CD4-positive, alpha-beta T cell (primary cell): ENCODE measurements at regions not wholly inside any gene's neighbourhood (a gene's known extent, or its start where the extent isn't known, plus 50 kb on each side); places are given as distances from the start of the nearest gene placed in this dataset.

Experiments used
- ATAC-seq: fragments of 200-7000 bp; cut with Tn5 transposase; one replicate; pipeline ENCODE4 v1.10.0; 2022; ENCODE audit warnings: mild to moderate bottlenecking; ENCODE audit not compliant: poor library complexity
- CTCF ChIA-PET: fragments of 350-600 bp; sonication (Branson Sonifier 250); formaldehyde crosslinking; loops from one replicate; lab custom pipeline; 2021; ENCODE audit warnings: antibody characterized with exemption, inconsistent platforms; lab: Charles Lee
- POLR2A ChIA-PET: fragments of 350-600 bp; sonication (Branson Sonifier 250); formaldehyde crosslinking; loops from one replicate; lab custom pipeline; 2021; ENCODE audit warnings: antibody characterized with exemption, inconsistent platforms; lab: Charles Lee
- DNase-seq, 14 experiments: peaks; one replicate each; pipeline ENCODE4 v3.0.0-alpha.2; 2013 to 2020; ENCODE audit warnings: mixed read lengths in 2 of 14
- H3K27ac ChIP-seq, 2 donors: one replicate each; pipeline versions ENCODE4 v1.5.1 to v1.7.0; 2013; ENCODE audit warnings: low read length in 2 of 2, low read depth in 1 of 2, mild to moderate bottlenecking in 1 of 2
- H3K27me3 ChIP-seq, 2 experiments: 1 replicate in 1 of 2; 2 replicates in 1 of 2; pipeline versions ENCODE4 v1.6.1 to v1.7.0; 2013; ENCODE audit warnings: low read length in 2 of 2, control low read depth in 1 of 2, mild to moderate bottlenecking in 1 of 2, moderate library complexity in 1 of 2; ENCODE audit not compliant: insufficient read depth in 2 of 2, control insufficient read depth in 1 of 2
- H3K36me3 ChIP-seq: one replicate; pipeline ENCODE4 v1.6.1; 2013; ENCODE audit warnings: low read length, control low read depth; ENCODE audit not compliant: insufficient read depth
- H3K4me1 ChIP-seq: one replicate; pipeline ENCODE4 v1.6.1; 2013; ENCODE audit warnings: low read length, control low read depth; ENCODE audit not compliant: insufficient read depth
- H3K4me3 ChIP-seq: one replicate; pipeline ENCODE4 v1.5.1; 2013; ENCODE audit warnings: mild to moderate bottlenecking, low read length, moderate library complexity
- H3K9me3 ChIP-seq, 2 experiments: 1 replicate in 1 of 2; 2 replicates in 1 of 2; pipeline versions ENCODE4 v1.6.1 to v1.7.0; 2013; ENCODE audit warnings: low read length in 2 of 2, mild to moderate bottlenecking in 2 of 2, control low read depth in 1 of 2, moderate library complexity in 1 of 2; ENCODE audit not compliant: control insufficient read depth in 1 of 2, insufficient read depth in 1 of 2
- H3K27ac Mint-ChIP-seq: one replicate; pipeline ENCODE4 v1.8.0; 2020; ENCODE audit warnings: mixed read lengths
- H3K27me3 Mint-ChIP-seq: one replicate; pipeline ENCODE4 v1.8.0; 2021; ENCODE audit warnings: mixed read lengths
- H3K36me3 Mint-ChIP-seq: one replicate; pipeline ENCODE4 v1.8.0; 2021; ENCODE audit warnings: low read depth, mixed read lengths
- H3K4me1 Mint-ChIP-seq: one replicate; pipeline ENCODE4 v1.8.0; 2021; ENCODE audit warnings: low read depth, mixed read lengths
- H3K4me3 Mint-ChIP-seq: one replicate; pipeline ENCODE4 v1.8.0; 2020; ENCODE audit warnings: mild to moderate bottlenecking, mixed read lengths
- H3K9me3 Mint-ChIP-seq: one replicate; pipeline ENCODE4 v1.8.0; 2020; ENCODE audit warnings: mixed read lengths
- intact Hi-C, 2 experiments: fragments of 100-400 bp; cut with DNase I in 1 of 2; cut with micrococcal nuclease in 1 of 2; formaldehyde crosslinking; loops; one replicate each; pipeline versions ENCODE4 v1.15.1 to v1.9.0; 2023 to 2025; cut with DNase I, micrococcal nuclease
- TF ChIP-seq, protein P1 (sequence below): fragments of 200-600 bp; IDR thresholded peaks from one replicate; pipeline ENCODE4 v1.8.0; 2022; ENCODE audit warnings: antibody characterized with exemption, mild to moderate bottlenecking

DNA sequence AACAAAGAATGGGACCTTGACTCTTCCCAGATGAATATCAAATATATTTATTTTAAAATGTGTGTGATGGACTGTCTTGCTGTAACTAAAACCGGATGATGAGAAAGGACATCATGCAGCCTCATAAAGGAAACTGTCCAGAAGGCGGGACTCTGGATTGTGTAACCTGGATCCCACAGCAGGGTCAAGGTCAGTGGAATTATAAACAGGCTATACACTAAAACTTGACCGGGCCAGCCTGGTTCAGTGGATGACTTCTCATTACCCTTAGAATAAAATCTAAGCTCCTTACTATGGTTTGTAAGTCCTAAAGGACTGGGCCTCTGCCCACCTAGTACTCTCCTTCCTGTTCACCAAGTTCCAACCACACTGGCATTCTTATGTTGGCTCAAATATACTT is 280.3 kb downstream of the ELAVL2 start:
- Mint-ChIP-seq H3K27me3 (no peaks in the 10 kb centered on the region), H3K9me3 (peaks cover 10% of the 10 kb centered on the region), H3K27ac (no peak overlapping the region), H3K4me1 (no peaks in the 10 kb centered on the region), H3K36me3 (no peaks in the 10 kb centered on the region), H3K4me3 (no peak overlapping the region)
- no peak overlapping the region for H3K27ac ChIP-seq
- intact Hi-C loops: no loop called here
- CTCF ChIA-PET: no interaction called here
- POLR2A ChIA-PET: no interaction called here
- H3K9me3 ChIP-seq: peaks cover 0 to 3% of the 10 kb centered on the region in 2 experiments
- no peaks in the 10 kb centered on the region for H3K36me3 ChIP-seq
- no peaks in the 10 kb centered on the region for H3K4me1 ChIP-seq
- DNase-seq (no peak), ATAC-seq (no peak)
- no peaks in the 10 kb centered on the region for H3K27me3 ChIP-seq
- TF ChIP-seq, protein P1, sequence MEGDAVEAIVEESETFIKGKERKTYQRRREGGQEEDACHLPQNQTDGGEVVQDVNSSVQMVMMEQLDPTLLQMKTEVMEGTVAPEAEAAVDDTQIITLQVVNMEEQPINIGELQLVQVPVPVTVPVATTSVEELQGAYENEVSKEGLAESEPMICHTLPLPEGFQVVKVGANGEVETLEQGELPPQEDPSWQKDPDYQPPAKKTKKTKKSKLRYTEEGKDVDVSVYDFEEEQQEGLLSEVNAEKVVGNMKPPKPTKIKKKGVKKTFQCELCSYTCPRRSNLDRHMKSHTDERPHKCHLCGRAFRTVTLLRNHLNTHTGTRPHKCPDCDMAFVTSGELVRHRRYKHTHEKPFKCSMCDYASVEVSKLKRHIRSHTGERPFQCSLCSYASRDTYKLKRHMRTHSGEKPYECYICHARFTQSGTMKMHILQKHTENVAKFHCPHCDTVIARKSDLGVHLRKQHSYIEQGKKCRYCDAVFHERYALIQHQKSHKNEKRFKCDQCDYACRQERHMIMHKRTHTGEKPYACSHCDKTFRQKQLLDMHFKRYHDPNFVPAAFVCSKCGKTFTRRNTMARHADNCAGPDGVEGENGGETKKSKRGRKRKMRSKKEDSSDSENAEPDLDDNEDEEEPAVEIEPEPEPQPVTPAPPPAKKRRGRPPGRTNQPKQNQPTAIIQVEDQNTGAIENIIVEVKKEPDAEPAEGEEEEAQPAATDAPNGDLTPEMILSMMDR: no peak
- no peak overlapping the region for H3K4me3 ChIP-seq

DNA sequence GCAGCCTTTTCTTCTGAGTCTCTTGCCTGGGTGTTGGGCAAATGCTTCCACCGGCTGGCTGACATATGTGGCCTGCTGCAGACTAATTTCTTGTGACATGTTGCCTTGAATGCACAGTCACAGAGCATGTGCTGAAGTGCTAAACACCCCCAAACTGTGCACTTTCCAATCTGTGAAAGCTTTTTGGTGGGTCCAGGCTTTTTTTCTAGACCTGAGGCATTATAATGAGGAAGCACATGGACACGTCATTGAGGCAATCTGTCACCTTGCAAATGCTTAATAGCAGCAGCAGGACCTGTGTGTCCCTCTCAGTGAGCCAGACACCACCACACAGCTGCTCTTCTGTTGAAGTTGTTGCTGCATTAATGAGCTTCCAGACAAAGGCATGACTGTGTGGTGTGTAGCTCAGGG is 274.7 kb downstream of the ELAVL2 start:
- Mint-ChIP-seq H3K27ac (no peak overlapping the region), H3K4me3 (no peak overlapping the region), H3K9me3 (peaks cover 5% of the 10 kb centered on the region), H3K36me3 (no peaks in the 10 kb centered on the region), H3K27me3 (no peaks in the 10 kb centered on the region), H3K4me1 (no peaks in the 10 kb centered on the region)
- no peak overlapping the region for H3K4me3 ChIP-seq
- H3K9me3 ChIP-seq: peaks cover under 1 to 5% of the 10 kb centered on the region in 2 experiments
- intact Hi-C loops: no loop called here
- ChIA-PET CTCF (no interaction called here), POLR2A (no interaction called here)
- H3K27me3 ChIP-seq: no peaks in the 10 kb centered on the region
- no peak for DNase-seq
- no peaks in the 10 kb centered on the region for H3K36me3 ChIP-seq
- no peak overlapping the region for H3K27ac ChIP-seq
- H3K4me1 ChIP-seq: no peaks in the 10 kb centered on the region
- TF ChIP-seq, protein P1: no peak
- no peak for ATAC-seq

DNA sequence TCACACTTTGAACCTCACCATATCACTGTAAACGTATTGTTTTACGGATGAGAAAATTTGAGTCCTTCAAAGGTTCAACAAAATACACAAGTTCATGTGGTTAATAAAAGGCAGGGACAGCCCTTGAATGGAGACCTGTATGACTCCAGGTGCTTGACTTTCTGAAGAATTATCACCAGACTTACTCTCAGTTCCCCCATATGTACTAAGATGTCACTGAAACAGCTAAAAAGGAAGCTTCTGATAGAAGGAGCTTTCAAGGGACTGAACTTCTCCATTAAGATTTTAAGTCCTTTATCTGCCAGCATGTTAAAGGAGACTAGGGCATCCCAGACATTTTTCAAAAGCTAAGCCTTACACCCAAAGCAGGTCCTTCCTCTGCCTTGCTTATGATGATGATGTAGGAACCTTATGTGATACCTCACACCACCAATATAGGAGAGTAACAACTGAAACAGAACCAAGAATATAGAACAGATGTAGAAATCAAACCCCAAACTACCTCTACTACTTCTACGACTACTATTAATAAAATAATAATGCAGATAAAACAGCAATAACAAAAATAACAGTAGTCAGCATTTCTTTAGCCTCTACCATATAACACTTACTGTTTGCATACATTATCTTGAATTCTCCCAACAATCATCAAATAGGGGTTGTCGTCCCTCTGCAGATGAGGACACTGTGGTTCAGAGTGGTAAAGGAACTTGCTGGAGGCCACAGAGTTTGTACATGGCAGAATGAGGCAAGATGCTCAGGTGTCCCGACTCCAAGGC is 273.9 kb downstream of the ELAVL2 start:
- Mint-ChIP-seq H3K4me3 (no peak overlapping the region), H3K27me3 (no peaks in the 10 kb centered on the region), H3K36me3 (no peaks in the 10 kb centered on the region), H3K4me1 (no peaks in the 10 kb centered on the region), H3K27ac (no peak overlapping the region), H3K9me3 (peaks cover 5% of the 10 kb centered on the region)
- no peaks in the 10 kb centered on the region for H3K27me3 ChIP-seq
- H3K9me3 ChIP-seq: peaks cover 0 to 5% of the 10 kb centered on the region in 2 experiments
- ChIA-PET POLR2A (no interaction called here), CTCF (no interaction called here)
- ATAC-seq: no peak
- H3K27ac ChIP-seq: no peak overlapping the region
- TF ChIP-seq, protein P1: no peak
- H3K4me1 ChIP-seq: no peaks in the 10 kb centered on the region
- intact Hi-C loops: no loop called here
- no peaks in the 10 kb centered on the region for H3K36me3 ChIP-seq
- H3K4me3 ChIP-seq: no peak overlapping the region
- DNase-seq: no peak
